WI38 (cell line): ENCODE measurements at regions not wholly inside any gene's neighbourhood (a gene's known extent, or its start where the extent isn't known, plus 50 kb on each side); places are given as distances from the start of the nearest gene placed in this dataset.

Experiments
- H3K4me3 ChIP-seq: 2 replicates; pipeline ENCODE4 v1.5.1; 2011; ENCODE audit warnings: low read depth, mild to moderate bottlenecking, control low read depth, low read length
- CTCF ChIP-seq: IDR thresholded peaks from 2 replicates; pipeline ENCODE4 v1.5.1; 2012; ENCODE audit warnings: low read depth, mild to moderate bottlenecking, control low read depth, low read length

- H3K4me3 ChIP-seq: no peak overlapping the region
- no peak for TF ChIP-seq CTCF
Observed at GRCh38 chrX:46216406-46216805, 328.8 kb downstream of the ZNF674 start.

- no peak for TF ChIP-seq CTCF
- no peak overlapping the region for H3K4me3 ChIP-seq
Observed at GRCh38 chrX:46211079-46211478, 334.1 kb downstream of the ZNF674 start.

GRCh38 chrX:46209768-46210167 lies 335.5 kb downstream of the ZNF674 start:
- H3K4me3 ChIP-seq: no peak overlapping the region
- no peak for TF ChIP-seq CTCF

- no peak for TF ChIP-seq CTCF
- no peak overlapping the region for H3K4me3 ChIP-seq
Observed at GRCh38 chrX:46209037-46209436, 336.2 kb downstream of the ZNF674 start.

GRCh38 chrX:46208225-46208854 lies 336.9 kb downstream of the ZNF674 start:
- TF ChIP-seq CTCF: no peak
- no peak overlapping the region for H3K4me3 ChIP-seq

GRCh38 chrX:46204721-46205422 lies 340.3 kb downstream of the ZNF674 start:
- no peak overlapping the region for H3K4me3 ChIP-seq
- no peak for TF ChIP-seq CTCF

- no peak for TF ChIP-seq CTCF
- H3K4me3 ChIP-seq: no peak overlapping the region
Observed at GRCh38 chrX:46202733-46203514, 342.3 kb downstream of the ZNF674 start.
